ENCODE measurements at regions not wholly inside any gene's neighbourhood (a gene's known extent, or its start where the extent isn't known, plus 50 kb on each side); places are given as distances from the start of the nearest gene placed in this dataset.

DNA sequence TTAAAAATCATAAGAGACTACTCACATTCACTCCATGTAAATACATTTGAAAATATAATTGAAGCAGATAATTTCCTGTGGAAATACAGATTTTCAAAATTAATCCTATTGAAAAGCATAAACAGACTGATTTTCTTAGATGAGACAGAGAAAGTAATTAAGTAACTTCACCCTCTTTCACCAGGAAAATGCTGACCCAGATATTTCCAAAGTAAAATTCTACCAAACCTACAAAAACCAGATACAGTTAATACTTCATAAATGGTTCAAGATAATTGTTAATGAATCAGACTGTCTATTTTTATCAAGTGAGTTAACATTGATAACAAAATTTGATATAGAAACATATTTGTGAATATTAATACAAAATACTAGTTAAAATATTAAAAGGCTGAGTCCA lies 233.5 kb upstream of the KHDRBS2 start:
- no peaks in the 10 kb centered on the region for H3K79me2 ChIP-seq (replicated peaks; ENCODE audit: insufficient read depth, low read length)

DNA sequence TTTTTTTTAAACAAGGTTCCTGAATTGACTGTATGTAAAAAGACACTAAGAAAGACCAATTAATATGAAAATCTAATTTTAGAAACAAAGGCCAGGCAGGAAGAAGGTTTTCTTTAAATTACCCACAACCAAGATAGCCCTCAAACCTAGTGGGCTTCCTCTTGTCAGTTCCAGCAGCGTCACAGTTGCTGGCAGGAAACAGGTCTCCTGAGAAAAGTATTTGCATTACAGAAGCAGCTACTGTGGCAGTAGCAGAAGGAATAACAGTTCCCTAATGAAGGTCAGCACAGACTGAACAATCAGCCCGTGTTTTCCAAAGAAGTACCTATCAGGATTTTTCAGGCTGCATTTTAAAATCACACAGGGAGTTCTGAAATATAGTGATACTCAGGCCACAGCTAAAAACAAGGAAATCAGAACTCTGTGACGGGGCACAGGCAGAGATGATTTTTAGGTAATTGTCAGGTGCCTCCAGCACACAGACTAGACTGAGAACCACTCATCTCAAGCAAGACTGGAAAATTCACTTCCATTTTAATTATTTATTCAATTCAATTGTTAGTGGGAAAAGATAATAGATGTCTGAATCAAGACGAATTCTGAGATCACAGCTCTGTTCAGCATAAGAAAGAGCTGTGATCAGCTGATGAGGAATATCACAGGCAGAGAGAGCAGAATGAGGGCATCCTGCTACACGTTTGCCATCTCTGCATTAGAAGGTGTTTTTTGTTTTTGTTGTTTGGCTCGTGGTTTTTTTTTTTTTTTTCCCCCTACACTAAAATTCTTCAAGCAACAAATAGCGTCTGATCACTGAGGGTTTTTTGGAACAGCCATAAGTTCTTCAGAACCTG lies 230.5 kb upstream of the KHDRBS2 start:
- Histone ChIP-seq H3K4me2 (ENCODE audit: low read length) (no peak overlapping the region), H3K27ac (ENCODE audit: low read length) (peak overlapping the region; percentile 30)

More for the DNA sequence above, 233.5 kb upstream of the KHDRBS2 start:
- TF ChIP-seq, protein P1, sequence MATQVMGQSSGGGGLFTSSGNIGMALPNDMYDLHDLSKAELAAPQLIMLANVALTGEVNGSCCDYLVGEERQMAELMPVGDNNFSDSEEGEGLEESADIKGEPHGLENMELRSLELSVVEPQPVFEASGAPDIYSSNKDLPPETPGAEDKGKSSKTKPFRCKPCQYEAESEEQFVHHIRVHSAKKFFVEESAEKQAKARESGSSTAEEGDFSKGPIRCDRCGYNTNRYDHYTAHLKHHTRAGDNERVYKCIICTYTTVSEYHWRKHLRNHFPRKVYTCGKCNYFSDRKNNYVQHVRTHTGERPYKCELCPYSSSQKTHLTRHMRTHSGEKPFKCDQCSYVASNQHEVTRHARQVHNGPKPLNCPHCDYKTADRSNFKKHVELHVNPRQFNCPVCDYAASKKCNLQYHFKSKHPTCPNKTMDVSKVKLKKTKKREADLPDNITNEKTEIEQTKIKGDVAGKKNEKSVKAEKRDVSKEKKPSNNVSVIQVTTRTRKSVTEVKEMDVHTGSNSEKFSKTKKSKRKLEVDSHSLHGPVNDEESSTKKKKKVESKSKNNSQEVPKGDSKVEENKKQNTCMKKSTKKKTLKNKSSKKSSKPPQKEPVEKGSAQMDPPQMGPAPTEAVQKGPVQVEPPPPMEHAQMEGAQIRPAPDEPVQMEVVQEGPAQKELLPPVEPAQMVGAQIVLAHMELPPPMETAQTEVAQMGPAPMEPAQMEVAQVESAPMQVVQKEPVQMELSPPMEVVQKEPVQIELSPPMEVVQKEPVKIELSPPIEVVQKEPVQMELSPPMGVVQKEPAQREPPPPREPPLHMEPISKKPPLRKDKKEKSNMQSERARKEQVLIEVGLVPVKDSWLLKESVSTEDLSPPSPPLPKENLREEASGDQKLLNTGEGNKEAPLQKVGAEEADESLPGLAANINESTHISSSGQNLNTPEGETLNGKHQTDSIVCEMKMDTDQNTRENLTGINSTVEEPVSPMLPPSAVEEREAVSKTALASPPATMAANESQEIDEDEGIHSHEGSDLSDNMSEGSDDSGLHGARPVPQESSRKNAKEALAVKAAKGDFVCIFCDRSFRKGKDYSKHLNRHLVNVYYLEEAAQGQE (IDR thresholded peaks at IDR 0.05; ENCODE audit: borderline replicate concordance) = no peak
- no peak for TF ChIP-seq EP300 (conservative IDR thresholded peaks at IDR 0.05; ENCODE audit: poor library complexity, severe bottlenecking)
- TF ChIP-seq, protein P2, sequence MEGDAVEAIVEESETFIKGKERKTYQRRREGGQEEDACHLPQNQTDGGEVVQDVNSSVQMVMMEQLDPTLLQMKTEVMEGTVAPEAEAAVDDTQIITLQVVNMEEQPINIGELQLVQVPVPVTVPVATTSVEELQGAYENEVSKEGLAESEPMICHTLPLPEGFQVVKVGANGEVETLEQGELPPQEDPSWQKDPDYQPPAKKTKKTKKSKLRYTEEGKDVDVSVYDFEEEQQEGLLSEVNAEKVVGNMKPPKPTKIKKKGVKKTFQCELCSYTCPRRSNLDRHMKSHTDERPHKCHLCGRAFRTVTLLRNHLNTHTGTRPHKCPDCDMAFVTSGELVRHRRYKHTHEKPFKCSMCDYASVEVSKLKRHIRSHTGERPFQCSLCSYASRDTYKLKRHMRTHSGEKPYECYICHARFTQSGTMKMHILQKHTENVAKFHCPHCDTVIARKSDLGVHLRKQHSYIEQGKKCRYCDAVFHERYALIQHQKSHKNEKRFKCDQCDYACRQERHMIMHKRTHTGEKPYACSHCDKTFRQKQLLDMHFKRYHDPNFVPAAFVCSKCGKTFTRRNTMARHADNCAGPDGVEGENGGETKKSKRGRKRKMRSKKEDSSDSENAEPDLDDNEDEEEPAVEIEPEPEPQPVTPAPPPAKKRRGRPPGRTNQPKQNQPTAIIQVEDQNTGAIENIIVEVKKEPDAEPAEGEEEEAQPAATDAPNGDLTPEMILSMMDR (IDR thresholded peaks at IDR 0.05; ENCODE audit: poor library complexity, severe bottlenecking) = no peak
- TF ChIP-seq POLR2AphosphoS5 (IDR thresholded peaks at IDR 0.05) = no peak
- TF ChIP-seq MXI1 (conservative IDR thresholded peaks at IDR 0.05; ENCODE audit: poor library complexity, severe bottlenecking) = no peak
- no peak for TF ChIP-seq RAD21 (conservative IDR thresholded peaks at IDR 0.05)
- no peak for TF ChIP-seq SMC3 (conservative IDR thresholded peaks at IDR 0.05; ENCODE audit: poor library complexity)
- TF ChIP-seq EZH2 (IDR thresholded peaks at IDR 0.05; ENCODE audit: borderline replicate concordance, insufficient read depth, low read length, poor library complexity, severe bottlenecking) = no peak
- TF ChIP-seq TAF1 (IDR thresholded peaks at IDR 0.05; ENCODE audit: low read depth) = no peak
- Histone ChIP-seq H3K9me2 (ENCODE audit: insufficient read depth, low read length) (no peaks in the 10 kb centered on the region), H3K27ac (ENCODE audit: low read length) (no peak overlapping the region), H3K4me3 (ENCODE audit: low read length) (no peak overlapping the region), H3K9ac (ENCODE audit: low read length) (no peak overlapping the region), H3K36me3 (ENCODE audit: insufficient read depth, low read length) (no peaks in the 10 kb centered on the region), H3K4me2 (ENCODE audit: low read length) (no peak overlapping the region), H3K27me3 (ENCODE audit: insufficient read depth, low read depth, low read length) (no peaks in the 10 kb centered on the region), H4K20me1 (ENCODE audit: insufficient read depth) (no peaks in the 10 kb centered on the region), H3K9me3 (ENCODE audit: low read length) (no peaks in the 10 kb centered on the region), H2AFZ (ENCODE audit: low read depth, low read length) (no peak overlapping the region), H3F3A (ENCODE audit: insufficient read depth, low read length, poor library complexity, severe bottlenecking) (no peaks in the 10 kb centered on the region)

More for the DNA sequence above, 230.5 kb upstream of the KHDRBS2 start:
- Histone ChIP-seq H3K27me3 (ENCODE audit: insufficient read depth, low read depth, low read length) (no peaks in the 10 kb centered on the region), H3K79me2 (replicated peaks; ENCODE audit: insufficient read depth, low read length) (no peaks in the 10 kb centered on the region), H2AFZ (ENCODE audit: low read depth, low read length) (peak overlapping the region; percentile 10), H4K20me1 (ENCODE audit: insufficient read depth) (no peaks in the 10 kb centered on the region), H3F3A (ENCODE audit: insufficient read depth, low read length, poor library complexity, severe bottlenecking) (no peaks in the 10 kb centered on the region), H3K4me3 (ENCODE audit: low read length) (peak overlapping the region; percentile 16), H3K9me2 (ENCODE audit: insufficient read depth, low read length) (no peaks in the 10 kb centered on the region), H3K9ac (ENCODE audit: low read length) (peak overlapping the region; percentile 32), H3K36me3 (ENCODE audit: insufficient read depth, low read length) (no peaks in the 10 kb centered on the region), H3K9me3 (ENCODE audit: low read length) (no peaks in the 10 kb centered on the region)
- TF ChIP-seq EP300 (conservative IDR thresholded peaks at IDR 0.05; ENCODE audit: poor library complexity, severe bottlenecking) (no peak), POLR2AphosphoS5 (IDR thresholded peaks at IDR 0.05) (no peak), EZH2 (IDR thresholded peaks at IDR 0.05; ENCODE audit: borderline replicate concordance, insufficient read depth, low read length, poor library complexity, severe bottlenecking) (no peak), RAD21 (conservative IDR thresholded peaks at IDR 0.05) (no peak)

All from neural cell (in vitro differentiated cells).